Endodermal cell (in vitro differentiated cells): ENCODE measurements at regions not wholly inside any gene's neighbourhood (a gene's known extent, or its start where the extent isn't known, plus 50 kb on each side); places are given as distances from the start of the nearest gene placed in this dataset.

Source experiments
- DNase-seq: peaks from one replicate; pipeline ENCODE4 v3.0.0-alpha.2; 2017
- H3K27ac ChIP-seq: 2 replicates; pipeline ENCODE4 v1.5.1; 2013; ENCODE audit warnings: mild to moderate bottlenecking, low read depth, low read length, moderate library complexity
- H3K27me3 ChIP-seq: 2 replicates; pipeline ENCODE4 v1.6.1; 2013; ENCODE audit warnings: mild to moderate bottlenecking, low read length, moderate library complexity; ENCODE audit not compliant: insufficient read depth, control insufficient read depth, poor library complexity, severe bottlenecking
- H3K36me3 ChIP-seq: 2 replicates; pipeline ENCODE4 v1.7.0; 2013; ENCODE audit warnings: mild to moderate bottlenecking, low read length, moderate library complexity; ENCODE audit not compliant: control insufficient read depth, insufficient read depth
- H3K4me1 ChIP-seq: one replicate; pipeline ENCODE4 v1.7.0; 2013; ENCODE audit warnings: low read length; ENCODE audit not compliant: control insufficient read depth, insufficient read depth
- H3K4me3 ChIP-seq: 2 replicates; pipeline ENCODE4 v1.5.1; 2013; ENCODE audit warnings: mild to moderate bottlenecking, low read length, moderate library complexity
- H3K9ac ChIP-seq: 2 replicates; pipeline ENCODE4 v1.6.1; 2013; ENCODE audit warnings: mild to moderate bottlenecking, low read length, moderate library complexity; ENCODE audit not compliant: poor library complexity, severe bottlenecking; ENCODE audit errors: extremely low read depth
- H3K9me3 ChIP-seq: 2 replicates; pipeline ENCODE4 v1.6.1; 2013; ENCODE audit warnings: mild to moderate bottlenecking, low read length, moderate library complexity; ENCODE audit not compliant: control insufficient read depth
- H3K27ac Mint-ChIP-seq: 2 replicates; pipeline ENCODE4 v1.8.0; 2020; ENCODE audit warnings: mixed read lengths
- H3K27me3 Mint-ChIP-seq: 2 replicates; pipeline ENCODE4 v1.8.0; 2021; ENCODE audit warnings: mild to moderate bottlenecking, mixed read lengths; ENCODE audit not compliant: insufficient read depth
- H3K36me3 Mint-ChIP-seq: 2 replicates; pipeline ENCODE4 v1.8.0; 2020; ENCODE audit warnings: low read depth, mixed read lengths
- H3K4me1 Mint-ChIP-seq: 2 replicates; pipeline ENCODE4 v1.8.0; 2020; ENCODE audit warnings: mixed read lengths
- H3K4me3 Mint-ChIP-seq: 2 replicates; pipeline ENCODE4 v1.8.0; 2020; ENCODE audit warnings: mild to moderate bottlenecking, moderate library complexity, mixed read lengths
- H3K9me3 Mint-ChIP-seq: 2 replicates; pipeline ENCODE4 v1.8.0; 2020; ENCODE audit warnings: mild to moderate bottlenecking, mixed read lengths
- WGBS, 2 experiments: methylation state at CpG; one replicate each; pipeline versions ENCODE4 v1.1.5 to v1.1.7; 2013; ENCODE audit warnings: missing lambda C conversion rate in 2 of 2, mixed read lengths in 1 of 2; ENCODE audit not compliant: insufficient coverage in 1 of 2, insufficient read length in 1 of 2; 5-methylcytosine and 5-hydroxymethylcytosine counted together
- TF ChIP-seq, protein P1 (sequence below): fragments of 200-600 bp; sonication (generic); conservative IDR thresholded peaks from 2 replicates; pipeline ENCODE4 v1.5.0; 2021; ENCODE audit warnings: antibody characterized with exemption, mild to moderate bottlenecking

DNA sequence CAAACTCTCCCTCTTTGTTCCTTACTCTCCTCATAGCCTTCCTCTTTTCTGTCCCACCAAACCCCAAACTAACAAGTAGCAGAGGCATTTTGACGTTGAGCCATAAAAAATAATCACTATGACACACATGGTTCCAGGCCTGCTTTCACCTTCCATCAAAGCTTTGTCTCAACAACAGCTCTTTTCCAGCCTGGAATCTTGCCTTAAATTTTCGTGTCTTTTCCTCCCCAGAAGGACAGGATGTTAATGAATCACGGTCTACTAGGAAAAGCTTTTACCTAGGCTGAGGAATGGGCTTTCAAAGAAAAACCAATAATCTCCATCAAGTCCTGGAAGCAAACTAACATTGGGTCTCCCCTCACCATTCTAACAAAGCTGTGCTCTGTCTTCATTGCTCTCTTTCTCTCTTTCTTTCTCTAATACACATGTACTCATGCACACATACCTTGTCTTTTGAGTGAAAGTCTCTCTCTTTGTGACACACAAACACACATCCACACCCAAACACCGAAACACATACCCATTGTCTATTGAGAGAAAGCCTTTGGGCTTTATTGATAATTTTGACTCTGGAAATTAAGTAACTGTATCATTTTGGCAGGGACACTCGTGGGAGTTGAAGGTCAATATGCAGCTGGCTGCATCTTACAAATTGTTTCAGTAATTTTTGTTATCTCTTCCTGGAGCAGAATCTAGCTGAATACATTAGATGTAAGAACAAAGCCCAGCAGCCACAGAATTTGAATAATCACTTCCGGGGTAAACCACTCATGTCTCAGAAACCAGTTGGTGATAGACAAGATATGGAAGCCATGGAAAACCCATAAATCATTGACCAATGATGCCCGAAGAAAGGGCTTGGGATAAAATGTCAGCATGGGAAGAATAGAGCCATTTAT is 107.4 kb upstream of the SLC4A7 start:
- TF ChIP-seq, protein P1, sequence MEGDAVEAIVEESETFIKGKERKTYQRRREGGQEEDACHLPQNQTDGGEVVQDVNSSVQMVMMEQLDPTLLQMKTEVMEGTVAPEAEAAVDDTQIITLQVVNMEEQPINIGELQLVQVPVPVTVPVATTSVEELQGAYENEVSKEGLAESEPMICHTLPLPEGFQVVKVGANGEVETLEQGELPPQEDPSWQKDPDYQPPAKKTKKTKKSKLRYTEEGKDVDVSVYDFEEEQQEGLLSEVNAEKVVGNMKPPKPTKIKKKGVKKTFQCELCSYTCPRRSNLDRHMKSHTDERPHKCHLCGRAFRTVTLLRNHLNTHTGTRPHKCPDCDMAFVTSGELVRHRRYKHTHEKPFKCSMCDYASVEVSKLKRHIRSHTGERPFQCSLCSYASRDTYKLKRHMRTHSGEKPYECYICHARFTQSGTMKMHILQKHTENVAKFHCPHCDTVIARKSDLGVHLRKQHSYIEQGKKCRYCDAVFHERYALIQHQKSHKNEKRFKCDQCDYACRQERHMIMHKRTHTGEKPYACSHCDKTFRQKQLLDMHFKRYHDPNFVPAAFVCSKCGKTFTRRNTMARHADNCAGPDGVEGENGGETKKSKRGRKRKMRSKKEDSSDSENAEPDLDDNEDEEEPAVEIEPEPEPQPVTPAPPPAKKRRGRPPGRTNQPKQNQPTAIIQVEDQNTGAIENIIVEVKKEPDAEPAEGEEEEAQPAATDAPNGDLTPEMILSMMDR: no peak
- WGBS, 2 experiments: 62 to 74% methylated on average over 4 to 7 of the region's 7 CpGs
- no peak overlapping the region for H3K4me3 Mint-ChIP-seq
- H3K9me3 ChIP-seq: no peaks in the 10 kb centered on the region
- no peak overlapping the region for H3K9ac ChIP-seq
- H3K36me3 Mint-ChIP-seq: no peaks in the 10 kb centered on the region
- no peak for DNase-seq
- H3K9me3 Mint-ChIP-seq: no peaks in the 10 kb centered on the region
- peak overlapping the region; percentile 5 for H3K27ac Mint-ChIP-seq
- H3K27me3 Mint-ChIP-seq: no peaks in the 10 kb centered on the region
- H3K4me3 ChIP-seq: no peak overlapping the region
- H3K36me3 ChIP-seq: no peaks in the 10 kb centered on the region
- no peak overlapping the region for H3K27ac ChIP-seq
- H3K27me3 ChIP-seq: no peaks in the 10 kb centered on the region
- H3K4me1 ChIP-seq: peaks cover 5% of the 10 kb centered on the region
- peaks cover 24% of the 10 kb centered on the region for H3K4me1 Mint-ChIP-seq

DNA sequence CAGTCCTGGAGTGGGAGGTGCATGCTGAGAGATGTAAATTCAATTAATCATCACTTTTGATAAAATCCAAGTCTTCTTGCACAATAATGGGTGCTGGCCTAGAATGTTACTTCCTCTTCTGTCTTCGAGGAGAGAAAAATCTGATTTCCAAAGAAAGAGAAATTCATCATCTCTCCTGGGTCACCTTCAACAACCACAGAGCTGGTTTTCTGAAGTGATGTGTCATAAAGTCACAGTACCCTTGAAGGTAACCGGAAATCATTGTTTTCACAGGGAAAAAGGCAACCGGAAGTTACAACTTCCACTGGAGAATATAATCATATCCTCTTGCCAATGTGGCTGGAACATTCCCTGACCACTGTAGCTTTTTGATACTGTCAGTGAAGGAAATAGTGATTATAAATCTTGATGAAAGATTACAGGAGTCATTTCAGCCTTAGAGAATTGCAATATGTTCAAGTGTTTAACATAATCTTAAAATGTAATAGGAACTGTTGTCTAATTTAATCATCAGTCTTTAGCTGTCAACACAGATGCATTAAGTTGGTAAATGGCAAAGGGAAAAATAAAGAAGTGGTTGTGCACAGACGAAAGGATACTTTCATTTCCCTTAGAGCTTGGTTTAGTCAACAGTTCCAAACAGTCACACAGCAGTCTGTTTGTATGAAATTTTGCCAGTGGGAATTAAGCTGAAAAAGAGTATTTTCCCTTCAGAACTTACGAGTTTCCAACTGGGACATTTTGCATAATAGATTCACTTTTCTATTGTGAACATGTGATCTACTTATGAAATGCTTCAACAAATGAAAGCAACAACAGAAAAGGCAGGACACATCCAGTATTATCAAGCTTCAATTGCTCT is 106.5 kb upstream of the SLC4A7 start:
- 79% methylated on average over 3 to 5 of the region's 5 CpGs for WGBS, 2 experiments
- Histone ChIP-seq H3K9ac (no peak overlapping the region), H3K4me1 (peaks cover 6% of the 10 kb centered on the region), H3K27me3 (no peaks in the 10 kb centered on the region), H3K4me3 (no peak overlapping the region), H3K27ac (no peak overlapping the region), H3K9me3 (no peaks in the 10 kb centered on the region), H3K36me3 (no peaks in the 10 kb centered on the region)
- Mint-ChIP-seq H3K36me3 (no peaks in the 10 kb centered on the region), H3K9me3 (no peaks in the 10 kb centered on the region), H3K4me1 (peaks cover 24% of the 10 kb centered on the region), H3K27me3 (no peaks in the 10 kb centered on the region), H3K27ac (peak overlapping the region; percentile 5), H3K4me3 (no peak overlapping the region)
- DNase-seq: no peak
- TF ChIP-seq, protein P1: no peak

DNA sequence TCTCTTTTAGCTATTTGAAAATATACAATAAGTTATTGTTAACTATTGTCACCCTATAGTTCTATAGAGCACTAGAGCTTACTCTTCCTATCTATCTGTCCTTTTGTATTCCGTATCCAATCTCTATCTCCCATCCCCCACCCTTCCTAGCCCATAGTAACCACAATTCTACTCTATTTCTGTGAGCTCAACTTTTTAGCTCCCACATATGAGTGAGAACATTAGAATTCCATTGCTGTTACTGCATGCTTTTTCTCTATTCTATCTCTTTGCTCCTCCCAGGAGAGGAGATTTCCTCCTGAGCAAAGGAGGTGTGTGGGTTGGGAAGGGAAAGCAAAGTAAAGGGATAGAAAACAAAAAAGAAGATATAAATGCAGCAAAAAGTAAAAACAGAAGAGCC is 105.6 kb upstream of the SLC4A7 start:
- WGBS, 2 experiments: 22 to 29% methylated on average over 1 of the region's 1 CpG
- H3K36me3 ChIP-seq: no peaks in the 10 kb centered on the region
- no peak overlapping the region for H3K4me3 Mint-ChIP-seq
- H3K27me3 ChIP-seq: no peaks in the 10 kb centered on the region
- H3K27ac Mint-ChIP-seq: peak overlapping the region; percentile 50
- DNase-seq: no peak
- H3K9me3 Mint-ChIP-seq: no peaks in the 10 kb centered on the region
- TF ChIP-seq, protein P1: no peak
- no peak overlapping the region for H3K27ac ChIP-seq
- H3K9me3 ChIP-seq: no peaks in the 10 kb centered on the region
- peaks cover 32% of the 10 kb centered on the region for H3K4me1 Mint-ChIP-seq
- peaks cover 11% of the 10 kb centered on the region for H3K4me1 ChIP-seq
- H3K27me3 Mint-ChIP-seq: no peaks in the 10 kb centered on the region
- H3K9ac ChIP-seq: no peak overlapping the region
- H3K36me3 Mint-ChIP-seq: no peaks in the 10 kb centered on the region
- peak overlapping the region; percentile 41 for H3K4me3 ChIP-seq
